Gastrocnemius medialis (tissue), 4 donors: ENCODE measurements at regions not wholly inside any gene's neighbourhood (a gene's known extent, or its start where the extent isn't known, plus 50 kb on each side); places are given as distances from the start of the nearest gene placed in this dataset.

Experiments used
- ATAC-seq, 2 donors: fragments of 150-250 bp; one replicate each; pipeline ENCODE4 v1.9.1; 2016
- DNase-seq, 2 donors: peaks; one replicate each; pipeline ENCODE4 v3.0.0-alpha.2; 2019
- H3K27ac ChIP-seq, 4 donors: fragments of 200-600 bp; sonication (generic); 1 replicate in 1 of 4; 2 replicates in 3 of 4; pipeline ENCODE4 v1.5.1; 2016 to 2018; ENCODE audit warnings: mild to moderate bottlenecking in 2 of 4, moderate library complexity in 1 of 4
- H3K27me3 ChIP-seq, 3 donors: fragments of 200-600 bp; sonication (generic) in 2 of 3; 1 replicate in 1 of 3; 2 replicates in 2 of 3; pipeline versions ENCODE4 v1.5.1 to v1.6.0; 2016 to 2019; ENCODE audit warnings: mild to moderate bottlenecking in 1 of 3, moderate library complexity in 1 of 3
- H3K36me3 ChIP-seq, 2 donors: fragments of 200-600 bp; sonication (generic) in 1 of 2; one replicate each; pipeline ENCODE4 v1.5.1; 2017 to 2018
- H3K4me1 ChIP-seq, 2 donors: fragments of 200-600 bp; sonication (generic) in 1 of 2; one replicate each; pipeline ENCODE4 v1.5.1; 2016 to 2017; ENCODE audit warnings: mild to moderate bottlenecking in 2 of 2
- H3K4me3 ChIP-seq, 4 donors: fragments of 200-600 bp; sonication (generic) in 3 of 4; 1 replicate in 1 of 4; 2 replicates in 3 of 4; pipeline ENCODE4 v1.5.1; 2016 to 2019; ENCODE audit warnings: mild to moderate bottlenecking in 2 of 4
- H3K9me3 ChIP-seq, 3 donors: fragments of 200-600 bp; sonication (generic) in 2 of 3; 1 replicate in 1 of 3; 2 replicates in 2 of 3; pipeline ENCODE4 v1.5.1; 2016 to 2019
- CTCF ChIP-seq, 5 experiments: fragments of 450-650 bp in 3 of 5; fragments of 200-600 bp in 2 of 5; sonication (generic) in 2 of 5; IDR thresholded peaks in 4 of 5; conservative IDR thresholded peaks in 1 of 5; 1 replicate in 4 of 5; 2 replicates in 1 of 5; pipeline ENCODE4 v1.5.1; 2016 to 2019; ENCODE audit warnings: antibody characterized with exemption in 5 of 5, mild to moderate bottlenecking in 3 of 5, moderate library complexity in 3 of 5
- POLR2A ChIP-seq, 2 donors: fragments of 450-650 bp; IDR thresholded peaks; one replicate each; pipeline ENCODE4 v1.6.1; 2017; ENCODE audit warnings: antibody characterized with exemption in 2 of 2, mild to moderate bottlenecking in 2 of 2, moderate library complexity in 2 of 2
- in situ Hi-C, 4 donors: fragments of 200-750 bp; cut with MboI; loops; one replicate each; pipeline versions ENCODE4 v1.15.0 to v1.8.0; 2017; ENCODE audit warnings: low sequenced_read_pairs in 4 of 4
- intact Hi-C: fragments of 100-400 bp; cut with DNase I; formaldehyde crosslinking; loops from one replicate; pipeline ENCODE4 v1.15.1; 2023; ENCODE audit warnings: low total_unique reads

GRCh38 chr2:207408086-207408794 is 121.5 kb upstream of the CREB1 start:
- ATAC-seq (no peak), DNase-seq (no peak)
- Histone ChIP-seq H3K9me3 (no peaks in the 10 kb centered on the region), H3K27ac (no peak overlapping the region), H3K27me3 (no peaks in the 10 kb centered on the region), H3K4me3 (no peak overlapping the region), H3K4me1 (no peaks in the 10 kb centered on the region), H3K36me3 (no peaks in the 10 kb centered on the region)
- in situ Hi-C loops (no loop called here), intact Hi-C loops (no loop called here)
- TF ChIP-seq CTCF (IDR thresholded peaks at IDR 0.05 in 4 of 5, conservative IDR thresholded peaks at IDR 0.05 in 1 of 5) (no peak), POLR2A (IDR thresholded peaks at IDR 0.05) (no peak)

- ATAC-seq (no peak), DNase-seq (no peak)
- Histone ChIP-seq H3K36me3 (no peaks in the 10 kb centered on the region), H3K4me1 (no peaks in the 10 kb centered on the region), H3K27ac (no peak overlapping the region), H3K9me3 (no peaks in the 10 kb centered on the region), H3K4me3 (no peak overlapping the region), H3K27me3 (no peaks in the 10 kb centered on the region)
- intact Hi-C loops (no loop called here), in situ Hi-C loops (no loop called here)
- TF ChIP-seq POLR2A (IDR thresholded peaks at IDR 0.05), result no peak
- no peak for TF ChIP-seq CTCF (IDR thresholded peaks at IDR 0.05 in 4 of 5, conservative IDR thresholded peaks at IDR 0.05 in 1 of 5)
These were observed 120.2 kb upstream of the CREB1 start for GRCh38 chr2:207409517-207409916.

GRCh38 chr2:207412787-207413310 is 116.9 kb upstream of the CREB1 start:
- Histone ChIP-seq H3K36me3 (no peaks in the 10 kb centered on the region), H3K27me3 (no peaks in the 10 kb centered on the region), H3K9me3 (no peaks in the 10 kb centered on the region), H3K4me3 (no peak overlapping the region), H3K4me1 (no peaks in the 10 kb centered on the region), H3K27ac (no peak overlapping the region)
- no peak for DNase-seq
- in situ Hi-C loops, result no loop called here
- no peak for ATAC-seq
- TF ChIP-seq CTCF (IDR thresholded peaks at IDR 0.05 in 4 of 5, conservative IDR thresholded peaks at IDR 0.05 in 1 of 5) (no peak), POLR2A (IDR thresholded peaks at IDR 0.05) (no peak)
- intact Hi-C loops, result no loop called here

GRCh38 chr2:207413376-207413907 is 116.3 kb upstream of the CREB1 start:
- intact Hi-C loops (no loop called here), in situ Hi-C loops (no loop called here)
- DNase-seq, result no peak
- no peaks in the 10 kb centered on the region for H3K36me3 ChIP-seq
- TF ChIP-seq CTCF (IDR thresholded peaks at IDR 0.05 in 4 of 5, conservative IDR thresholded peaks at IDR 0.05 in 1 of 5), result no peak
- no peak for TF ChIP-seq POLR2A (IDR thresholded peaks at IDR 0.05)
- H3K9me3 ChIP-seq, result no peaks in the 10 kb centered on the region
- no peak for ATAC-seq
- H3K4me1 ChIP-seq, result no peaks in the 10 kb centered on the region
- no peaks in the 10 kb centered on the region for H3K27me3 ChIP-seq
- no peak overlapping the region for H3K4me3 ChIP-seq
- H3K27ac ChIP-seq, result no peak overlapping the region
